GM19467 (cell line): ENCODE measurements at regions not wholly inside any gene's neighbourhood (a gene's known extent, or its start where the extent isn't known, plus 50 kb on each side); places are given as distances from the start of the nearest gene placed in this dataset.

Experiments used
- ATAC-seq: cut with Tn5 transposase; IDR thresholded peaks from one replicate; pipeline ENCODE4 v1.9.1; 2021; ENCODE audit warnings: mild to moderate bottlenecking, moderate library complexity; ENCODE audit not compliant: unreplicated experiment

DNA sequence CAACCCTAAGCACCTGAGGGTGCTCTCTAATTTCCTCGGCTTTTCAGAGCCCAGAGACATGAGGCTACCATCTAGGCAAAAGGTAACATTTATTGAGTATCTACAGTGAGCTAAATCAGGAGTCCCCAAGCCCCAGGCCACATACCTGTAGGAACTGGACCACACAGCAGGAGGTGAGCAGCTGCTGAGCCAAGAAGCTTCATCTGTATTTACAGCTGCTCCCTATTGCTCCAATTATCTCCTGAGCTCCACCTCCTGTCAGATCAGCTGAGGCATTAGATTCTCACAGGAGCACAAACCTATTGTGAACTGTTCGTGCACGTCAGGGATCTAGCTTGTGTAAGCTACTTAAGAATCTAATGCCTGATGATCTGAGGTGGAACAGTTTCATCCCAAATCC lies 70.2 kb downstream of the RND3 start:
- no peak for ATAC-seq

DNA sequence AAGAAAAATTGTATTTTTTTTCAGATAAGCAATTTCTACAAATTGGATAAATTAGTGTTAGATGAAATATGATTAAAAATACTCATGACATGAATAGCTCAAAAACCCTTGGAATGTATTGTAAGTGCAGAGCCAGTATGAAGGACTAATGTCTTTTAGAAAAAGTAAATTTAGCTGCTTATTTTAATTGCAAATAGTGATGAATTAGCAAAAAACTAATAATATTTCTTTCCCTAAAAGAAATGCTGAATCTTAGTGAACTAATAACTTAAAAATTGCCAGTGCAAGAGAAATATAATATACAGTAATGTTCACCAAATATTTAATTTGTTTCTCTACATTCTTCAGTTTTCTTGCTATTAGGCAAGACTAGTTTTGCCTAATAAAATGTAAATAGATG lies 72.4 kb downstream of the RND3 start:
- ATAC-seq = no peak

DNA sequence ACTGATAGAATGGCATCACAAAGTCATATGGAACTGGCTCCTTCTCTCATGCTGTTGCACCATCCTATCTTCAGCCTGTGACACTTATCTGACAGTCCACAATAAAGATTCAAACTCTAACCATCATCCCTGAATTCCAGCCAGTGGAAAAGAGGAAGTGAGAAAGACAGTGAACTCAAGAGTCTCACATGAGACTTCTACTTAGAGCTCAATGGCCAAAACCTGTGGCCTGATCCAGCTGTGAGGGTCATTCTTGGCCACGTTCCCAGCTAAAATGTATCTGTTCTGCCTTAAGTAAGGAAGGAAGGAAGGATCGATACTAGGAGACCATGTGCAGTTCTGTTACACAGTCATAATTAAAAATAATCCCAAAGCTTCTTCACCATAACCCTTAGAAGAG lies 73.6 kb downstream of the RND3 start:
- no peak for ATAC-seq

GRCh38 chr2:150413366-150413765 lies 74.1 kb downstream of the RND3 start:
- no peak for ATAC-seq

GRCh38 chr2:150410809-150411208 lies 76.7 kb downstream of the RND3 start:
- no peak for ATAC-seq

DNA sequence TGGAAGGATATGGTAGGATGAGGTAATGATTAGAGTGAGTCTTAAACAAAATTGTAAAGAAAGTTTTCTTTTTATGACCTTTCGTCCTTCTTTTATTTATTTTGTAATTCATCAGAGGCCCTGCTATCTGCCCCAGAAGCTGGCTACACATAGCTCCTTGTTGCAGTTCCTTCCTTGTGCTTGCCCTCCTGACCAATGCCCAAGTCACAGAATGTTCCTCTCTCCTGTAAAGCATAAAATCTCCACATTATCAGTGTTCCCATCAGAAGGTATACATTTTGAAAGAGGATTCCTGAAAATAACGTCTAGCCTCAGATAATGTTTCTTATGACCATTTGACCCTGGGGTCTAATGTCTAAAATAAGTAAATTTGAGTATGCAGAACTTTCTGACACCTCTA lies 78.3 kb downstream of the RND3 start:
- no peak for ATAC-seq

GRCh38 chr2:150404147-150404546 lies 83.3 kb downstream of the RND3 start:
- peak; percentile 21 for ATAC-seq

DNA sequence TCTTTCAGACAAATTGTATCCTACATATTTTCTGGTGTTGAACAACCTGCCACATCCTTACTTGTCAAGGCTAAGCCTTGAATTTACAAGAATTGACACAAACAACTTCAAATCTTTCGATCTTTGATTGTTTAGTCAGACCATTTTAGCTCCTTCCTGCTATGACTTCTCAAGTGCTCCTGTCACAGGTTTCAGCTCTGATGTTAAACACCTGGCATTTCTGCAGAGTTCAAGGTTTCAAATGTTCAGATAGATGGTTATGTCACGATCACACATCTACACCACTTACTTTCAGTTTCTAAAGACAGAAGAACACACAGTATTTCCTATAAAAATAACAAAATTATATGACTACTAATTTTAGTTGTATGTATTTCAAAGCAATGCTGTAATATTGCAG lies 84.0 kb downstream of the RND3 start:
- ATAC-seq = peak; percentile 92

DNA sequence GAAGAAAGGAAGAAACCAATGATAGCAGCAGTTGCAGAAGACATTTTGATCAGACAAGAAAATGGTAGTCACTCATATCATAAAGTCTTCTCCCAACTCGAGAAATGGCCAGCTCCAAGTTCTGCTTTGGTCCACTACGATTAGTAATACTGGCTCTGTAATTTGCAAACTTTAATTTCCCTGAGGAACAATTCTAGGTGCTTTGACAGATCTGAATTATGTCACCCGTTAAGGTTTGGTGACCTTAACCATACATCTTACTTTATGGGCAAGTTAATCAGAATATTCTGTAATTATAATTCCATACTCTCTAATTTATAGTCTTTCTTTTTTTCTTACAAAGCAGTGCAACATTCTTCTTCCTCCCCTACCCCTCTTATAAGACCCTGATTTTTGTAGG lies 84.5 kb downstream of the RND3 start:
- ATAC-seq = no peak

GRCh38 chr2:150400849-150401248 lies 86.6 kb downstream of the RND3 start:
- no peak for ATAC-seq

- no peak for ATAC-seq
These were observed 94.9 kb downstream of the RND3 start for GRCh38 chr2:150392614-150393013.

DNA sequence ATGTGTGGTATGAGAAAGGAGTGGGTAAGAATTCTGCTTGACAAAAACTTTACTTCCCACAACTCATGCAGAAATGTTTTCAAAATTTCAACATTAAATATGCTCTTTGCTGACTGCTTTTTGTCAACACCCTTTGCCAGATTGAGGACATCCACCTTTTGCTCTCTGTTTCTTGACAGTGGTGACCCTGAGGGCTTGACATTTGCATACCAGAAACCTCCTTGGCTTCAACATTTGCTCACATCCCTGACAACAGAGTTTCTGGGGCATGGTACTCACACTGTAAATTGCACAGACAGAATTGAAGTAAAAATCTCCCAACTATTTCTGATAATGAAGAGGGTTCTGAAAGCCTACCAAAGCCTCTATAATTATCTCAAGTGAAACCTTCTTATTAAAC lies 95.7 kb downstream of the RND3 start:
- no peak for ATAC-seq

- ATAC-seq = no peak
These were observed 98.0 kb downstream of the RND3 start for GRCh38 chr2:150389447-150389846.

DNA sequence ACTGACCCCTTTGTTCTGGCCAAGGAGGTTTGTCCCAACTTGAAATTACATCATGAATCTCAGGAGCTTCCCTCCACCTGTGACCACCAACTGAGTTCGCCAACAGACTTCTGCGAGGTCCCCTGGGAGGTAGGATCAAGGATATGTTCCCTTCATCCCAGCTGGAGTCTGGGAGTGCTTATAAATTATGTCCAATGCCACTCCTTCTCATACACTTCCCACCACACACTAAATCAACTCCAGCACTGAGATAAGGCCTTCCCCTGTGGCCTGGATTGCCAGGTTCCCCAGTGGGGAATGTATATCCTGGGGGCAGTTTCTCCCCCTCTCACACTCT lies 99.2 kb downstream of the RND3 start:
- no peak for ATAC-seq

GRCh38 chr2:150387586-150388288 lies 99.7 kb downstream of the RND3 start:
- no peak for ATAC-seq

- ATAC-seq = no peak
These were observed 102.3 kb downstream of the RND3 start for GRCh38 chr2:150385211-150385610.

DNA sequence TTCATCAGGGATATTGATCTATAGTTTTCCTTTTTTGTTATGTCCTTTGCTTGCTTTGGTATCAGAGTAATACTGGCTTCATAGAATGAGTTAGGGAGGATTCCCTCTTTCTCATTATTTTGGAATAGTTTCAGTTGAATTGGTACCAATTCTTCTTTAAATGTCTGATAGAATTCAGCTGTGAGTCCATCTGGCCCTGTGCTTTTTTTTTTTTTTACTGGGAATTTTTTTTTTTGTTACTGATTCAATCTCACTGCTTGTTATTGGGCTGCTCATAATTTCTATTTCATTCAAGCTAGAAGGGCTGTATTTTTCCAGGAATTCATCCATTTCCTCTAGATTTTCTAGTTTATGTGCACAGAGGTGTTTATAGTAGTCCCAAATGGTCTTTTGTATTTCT lies 103.9 kb downstream of the RND3 start:
- no peak for ATAC-seq

GRCh38 chr2:150379166-150379565 lies 108.3 kb downstream of the RND3 start:
- ATAC-seq = no peak

DNA sequence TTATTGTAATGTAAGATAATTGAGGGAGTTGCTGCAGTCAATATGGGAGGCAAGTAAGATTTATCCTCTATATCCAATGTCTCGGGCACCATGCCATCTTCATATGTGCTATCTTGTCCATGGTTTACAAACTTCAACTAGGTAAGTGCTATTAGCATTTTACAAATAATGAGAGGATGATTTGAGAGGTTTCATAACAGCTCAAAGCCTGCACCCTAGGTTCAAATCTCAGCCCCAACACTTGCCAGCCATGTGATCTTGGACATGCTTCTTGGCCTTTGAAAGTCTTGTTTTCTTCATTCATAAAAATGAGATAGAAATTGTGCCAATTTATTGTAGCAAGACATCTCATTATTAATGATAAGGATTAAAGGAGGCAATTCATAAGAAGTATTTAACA lies 108.8 kb downstream of the RND3 start:
- no peak for ATAC-seq

- ATAC-seq = no peak
These were observed 110.7 kb downstream of the RND3 start for GRCh38 chr2:150376553-150377335.

DNA sequence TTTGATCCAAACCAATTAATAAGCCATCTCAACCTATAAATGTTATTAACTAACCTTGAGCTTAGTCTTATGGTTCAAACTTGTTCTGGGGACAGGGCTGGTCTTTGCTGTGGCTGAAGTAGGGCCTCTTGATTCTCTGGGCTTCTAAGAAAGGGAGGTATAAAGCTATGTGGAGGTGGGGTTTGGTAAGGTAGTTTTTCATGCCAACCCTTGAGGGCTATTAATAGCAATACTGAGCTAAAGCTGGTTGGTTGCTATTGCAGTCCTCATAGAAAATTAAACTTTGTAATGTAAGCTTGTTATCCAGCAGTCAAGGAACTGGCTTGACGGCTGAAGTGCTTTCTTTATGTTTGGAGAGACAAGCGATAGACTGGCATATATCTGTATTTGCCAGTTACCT lies 112.1 kb downstream of the RND3 start:
- no peak for ATAC-seq

GRCh38 chr2:150374492-150374891 lies 113.0 kb downstream of the RND3 start:
- ATAC-seq = no peak

DNA sequence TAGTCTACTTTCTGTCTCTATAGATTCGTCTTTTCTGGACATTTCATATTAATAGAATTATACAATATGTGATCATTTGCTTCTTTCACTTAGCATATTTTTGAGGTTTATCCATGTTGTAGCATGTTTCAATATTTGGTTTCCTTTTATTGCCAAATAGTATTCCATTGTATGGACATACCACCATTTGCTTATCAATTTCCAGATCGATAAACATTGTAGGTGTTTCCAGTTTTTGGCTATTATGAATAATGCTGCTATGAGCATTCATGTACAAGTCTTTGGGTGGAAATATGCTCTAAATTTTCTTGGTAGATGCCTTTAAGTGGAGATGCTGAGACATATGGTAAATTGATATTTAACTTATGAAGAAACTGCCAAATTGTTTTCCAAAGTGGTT lies 114.1 kb downstream of the RND3 start:
- ATAC-seq = no peak
